GM23338 (cell line): ENCODE measurements at regions not wholly inside any gene's neighbourhood (a gene's known extent, or its start where the extent isn't known, plus 50 kb on each side); places are given as distances from the start of the nearest gene placed in this dataset.

Source experiments
- CREB1 ChIP-seq: fragments of 250-450 bp; sonication (Bioruptor Pico); IDR thresholded peaks from 2 replicates; pipeline ENCODE4 v1.5.0; 2020; ENCODE audit warnings: low read depth, mild to moderate bottlenecking, moderate library complexity
- EZH2 ChIP-seq: fragments of 200-600 bp; sonication (generic); IDR thresholded peaks from one replicate; pipeline ENCODE4 v1.8.0; 2017; ENCODE audit warnings: antibody characterized with exemption, mild to moderate bottlenecking, low read depth; ENCODE audit not compliant: unreplicated experiment
- EZH2phosphoT487 ChIP-seq: fragments of 200-600 bp; sonication (generic); IDR thresholded peaks from one replicate; pipeline ENCODE4 v1.8.1; 2018; ENCODE audit warnings: antibody characterized with exemption; ENCODE audit not compliant: unreplicated experiment
- JUNB ChIP-seq: IDR thresholded peaks from one replicate; pipeline ENCODE4 v1.6.1; 2016; ENCODE audit warnings: antibody characterized with exemption; ENCODE audit not compliant: unreplicated experiment
- NANOG ChIP-seq: IDR thresholded peaks from 2 replicates; pipeline ENCODE4 v1.6.1; 2016; ENCODE audit warnings: antibody characterized with exemption, borderline replicate concordance
- POLR2AphosphoS5 ChIP-seq: IDR thresholded peaks from 2 replicates; pipeline ENCODE4 v1.6.1; 2016; ENCODE audit warnings: antibody characterized with exemption, low read depth
- STAT1 ChIP-seq: IDR thresholded peaks from one replicate; pipeline ENCODE4 v1.6.1; 2016; ENCODE audit warnings: antibody characterized with exemption; ENCODE audit not compliant: unreplicated experiment
- ZNF114 ChIP-seq: fragments of 250-450 bp; sonication (Bioruptor Pico); IDR thresholded peaks from 2 replicates; pipeline ENCODE4 v1.5.0; 2020; ENCODE audit warnings: mild to moderate bottlenecking, moderate library complexity
- ZNF331 ChIP-seq: fragments of 250-450 bp; sonication (Bioruptor Pico); IDR thresholded peaks from 2 replicates; pipeline ENCODE4 v1.5.0; 2020; ENCODE audit warnings: low read depth, mild to moderate bottlenecking, moderate library complexity
- TF ChIP-seq, protein P1 (sequence below), 2 experiments: fragments of 200-600 bp in 1 of 2; sonication (generic) in 1 of 2; conservative IDR thresholded peaks; 2 replicates each; pipeline versions ENCODE4 v1.5.1 to v1.6.1; 2016 to 2017; ENCODE audit warnings: antibody characterized with exemption in 2 of 2, low read depth in 2 of 2, mild to moderate bottlenecking in 2 of 2, moderate library complexity in 1 of 2
- TF ChIP-seq, protein P2 (sequence below): IDR thresholded peaks from one replicate; pipeline ENCODE4 v1.6.1; 2018; ENCODE audit warnings: antibody characterized with exemption; ENCODE audit not compliant: unreplicated experiment
- TF ChIP-seq, protein P3 (sequence below): IDR thresholded peaks from 2 replicates; pipeline ENCODE4 v1.6.1; 2016; ENCODE audit warnings: antibody characterized with exemption
- TF ChIP-seq, protein P4 (sequence below): fragments of 250-450 bp; sonication (Bioruptor Pico); IDR thresholded peaks from 2 replicates; pipeline ENCODE4 v1.5.0; 2020; ENCODE audit warnings: mild to moderate bottlenecking, moderate library complexity

DNA sequence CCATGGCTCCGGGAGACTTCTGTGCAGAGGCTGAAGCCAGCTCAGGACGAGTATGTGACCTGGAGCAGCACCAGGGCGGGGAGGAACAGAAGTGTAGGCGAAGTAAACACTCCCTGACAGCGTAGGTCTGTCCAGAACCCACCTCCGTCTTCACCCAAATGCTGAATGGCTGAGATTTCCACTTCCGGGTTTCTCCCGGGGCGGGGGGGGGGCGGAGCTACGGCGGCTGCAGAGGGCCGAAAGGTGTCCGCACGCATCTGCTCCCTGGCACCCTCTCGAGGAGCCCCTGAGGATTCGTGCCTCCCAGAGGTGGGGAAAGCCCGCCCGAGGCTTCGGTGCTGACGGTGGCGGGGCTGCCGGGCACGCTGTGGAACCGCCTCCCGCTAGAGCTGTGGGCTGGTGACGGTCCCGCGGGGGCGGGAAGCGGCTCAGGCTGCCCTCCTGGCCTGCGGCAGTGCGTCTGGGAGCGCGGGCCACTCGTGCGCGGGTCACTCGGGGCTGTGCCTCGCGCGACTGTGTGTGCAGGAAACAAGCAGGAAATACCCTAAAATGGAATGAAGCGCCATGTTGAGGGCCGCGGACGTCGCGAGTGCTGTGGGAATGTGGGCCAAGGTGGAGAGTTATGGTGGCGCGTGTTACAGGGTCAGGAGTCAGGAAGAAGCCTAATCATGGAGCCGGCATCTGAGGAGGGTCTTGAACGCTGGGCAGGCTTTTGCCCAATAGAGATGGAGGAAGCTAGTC, 1425.4 kb downstream of the FOXD4L5 start:
- TF ChIP-seq, protein P1, sequence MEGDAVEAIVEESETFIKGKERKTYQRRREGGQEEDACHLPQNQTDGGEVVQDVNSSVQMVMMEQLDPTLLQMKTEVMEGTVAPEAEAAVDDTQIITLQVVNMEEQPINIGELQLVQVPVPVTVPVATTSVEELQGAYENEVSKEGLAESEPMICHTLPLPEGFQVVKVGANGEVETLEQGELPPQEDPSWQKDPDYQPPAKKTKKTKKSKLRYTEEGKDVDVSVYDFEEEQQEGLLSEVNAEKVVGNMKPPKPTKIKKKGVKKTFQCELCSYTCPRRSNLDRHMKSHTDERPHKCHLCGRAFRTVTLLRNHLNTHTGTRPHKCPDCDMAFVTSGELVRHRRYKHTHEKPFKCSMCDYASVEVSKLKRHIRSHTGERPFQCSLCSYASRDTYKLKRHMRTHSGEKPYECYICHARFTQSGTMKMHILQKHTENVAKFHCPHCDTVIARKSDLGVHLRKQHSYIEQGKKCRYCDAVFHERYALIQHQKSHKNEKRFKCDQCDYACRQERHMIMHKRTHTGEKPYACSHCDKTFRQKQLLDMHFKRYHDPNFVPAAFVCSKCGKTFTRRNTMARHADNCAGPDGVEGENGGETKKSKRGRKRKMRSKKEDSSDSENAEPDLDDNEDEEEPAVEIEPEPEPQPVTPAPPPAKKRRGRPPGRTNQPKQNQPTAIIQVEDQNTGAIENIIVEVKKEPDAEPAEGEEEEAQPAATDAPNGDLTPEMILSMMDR (conservative IDR thresholded peaks at IDR 0.05; ENCODE audit: low read depth in 2 of 2): no peak
- TF ChIP-seq JUNB: no peak
- TF ChIP-seq EZH2phosphoT487: no peak
- TF ChIP-seq EZH2: no peak
- TF ChIP-seq CREB1 (CRISPR knock-in tag): no peak
- TF ChIP-seq POLR2AphosphoS5: no peak
- TF ChIP-seq, protein P2, sequence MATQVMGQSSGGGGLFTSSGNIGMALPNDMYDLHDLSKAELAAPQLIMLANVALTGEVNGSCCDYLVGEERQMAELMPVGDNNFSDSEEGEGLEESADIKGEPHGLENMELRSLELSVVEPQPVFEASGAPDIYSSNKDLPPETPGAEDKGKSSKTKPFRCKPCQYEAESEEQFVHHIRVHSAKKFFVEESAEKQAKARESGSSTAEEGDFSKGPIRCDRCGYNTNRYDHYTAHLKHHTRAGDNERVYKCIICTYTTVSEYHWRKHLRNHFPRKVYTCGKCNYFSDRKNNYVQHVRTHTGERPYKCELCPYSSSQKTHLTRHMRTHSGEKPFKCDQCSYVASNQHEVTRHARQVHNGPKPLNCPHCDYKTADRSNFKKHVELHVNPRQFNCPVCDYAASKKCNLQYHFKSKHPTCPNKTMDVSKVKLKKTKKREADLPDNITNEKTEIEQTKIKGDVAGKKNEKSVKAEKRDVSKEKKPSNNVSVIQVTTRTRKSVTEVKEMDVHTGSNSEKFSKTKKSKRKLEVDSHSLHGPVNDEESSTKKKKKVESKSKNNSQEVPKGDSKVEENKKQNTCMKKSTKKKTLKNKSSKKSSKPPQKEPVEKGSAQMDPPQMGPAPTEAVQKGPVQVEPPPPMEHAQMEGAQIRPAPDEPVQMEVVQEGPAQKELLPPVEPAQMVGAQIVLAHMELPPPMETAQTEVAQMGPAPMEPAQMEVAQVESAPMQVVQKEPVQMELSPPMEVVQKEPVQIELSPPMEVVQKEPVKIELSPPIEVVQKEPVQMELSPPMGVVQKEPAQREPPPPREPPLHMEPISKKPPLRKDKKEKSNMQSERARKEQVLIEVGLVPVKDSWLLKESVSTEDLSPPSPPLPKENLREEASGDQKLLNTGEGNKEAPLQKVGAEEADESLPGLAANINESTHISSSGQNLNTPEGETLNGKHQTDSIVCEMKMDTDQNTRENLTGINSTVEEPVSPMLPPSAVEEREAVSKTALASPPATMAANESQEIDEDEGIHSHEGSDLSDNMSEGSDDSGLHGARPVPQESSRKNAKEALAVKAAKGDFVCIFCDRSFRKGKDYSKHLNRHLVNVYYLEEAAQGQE: no peak
- TF ChIP-seq, protein P3, sequence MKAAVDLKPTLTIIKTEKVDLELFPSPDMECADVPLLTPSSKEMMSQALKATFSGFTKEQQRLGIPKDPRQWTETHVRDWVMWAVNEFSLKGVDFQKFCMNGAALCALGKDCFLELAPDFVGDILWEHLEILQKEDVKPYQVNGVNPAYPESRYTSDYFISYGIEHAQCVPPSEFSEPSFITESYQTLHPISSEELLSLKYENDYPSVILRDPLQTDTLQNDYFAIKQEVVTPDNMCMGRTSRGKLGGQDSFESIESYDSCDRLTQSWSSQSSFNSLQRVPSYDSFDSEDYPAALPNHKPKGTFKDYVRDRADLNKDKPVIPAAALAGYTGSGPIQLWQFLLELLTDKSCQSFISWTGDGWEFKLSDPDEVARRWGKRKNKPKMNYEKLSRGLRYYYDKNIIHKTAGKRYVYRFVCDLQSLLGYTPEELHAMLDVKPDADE: no peak
- no peak for TF ChIP-seq STAT1
- TF ChIP-seq, protein P4, sequence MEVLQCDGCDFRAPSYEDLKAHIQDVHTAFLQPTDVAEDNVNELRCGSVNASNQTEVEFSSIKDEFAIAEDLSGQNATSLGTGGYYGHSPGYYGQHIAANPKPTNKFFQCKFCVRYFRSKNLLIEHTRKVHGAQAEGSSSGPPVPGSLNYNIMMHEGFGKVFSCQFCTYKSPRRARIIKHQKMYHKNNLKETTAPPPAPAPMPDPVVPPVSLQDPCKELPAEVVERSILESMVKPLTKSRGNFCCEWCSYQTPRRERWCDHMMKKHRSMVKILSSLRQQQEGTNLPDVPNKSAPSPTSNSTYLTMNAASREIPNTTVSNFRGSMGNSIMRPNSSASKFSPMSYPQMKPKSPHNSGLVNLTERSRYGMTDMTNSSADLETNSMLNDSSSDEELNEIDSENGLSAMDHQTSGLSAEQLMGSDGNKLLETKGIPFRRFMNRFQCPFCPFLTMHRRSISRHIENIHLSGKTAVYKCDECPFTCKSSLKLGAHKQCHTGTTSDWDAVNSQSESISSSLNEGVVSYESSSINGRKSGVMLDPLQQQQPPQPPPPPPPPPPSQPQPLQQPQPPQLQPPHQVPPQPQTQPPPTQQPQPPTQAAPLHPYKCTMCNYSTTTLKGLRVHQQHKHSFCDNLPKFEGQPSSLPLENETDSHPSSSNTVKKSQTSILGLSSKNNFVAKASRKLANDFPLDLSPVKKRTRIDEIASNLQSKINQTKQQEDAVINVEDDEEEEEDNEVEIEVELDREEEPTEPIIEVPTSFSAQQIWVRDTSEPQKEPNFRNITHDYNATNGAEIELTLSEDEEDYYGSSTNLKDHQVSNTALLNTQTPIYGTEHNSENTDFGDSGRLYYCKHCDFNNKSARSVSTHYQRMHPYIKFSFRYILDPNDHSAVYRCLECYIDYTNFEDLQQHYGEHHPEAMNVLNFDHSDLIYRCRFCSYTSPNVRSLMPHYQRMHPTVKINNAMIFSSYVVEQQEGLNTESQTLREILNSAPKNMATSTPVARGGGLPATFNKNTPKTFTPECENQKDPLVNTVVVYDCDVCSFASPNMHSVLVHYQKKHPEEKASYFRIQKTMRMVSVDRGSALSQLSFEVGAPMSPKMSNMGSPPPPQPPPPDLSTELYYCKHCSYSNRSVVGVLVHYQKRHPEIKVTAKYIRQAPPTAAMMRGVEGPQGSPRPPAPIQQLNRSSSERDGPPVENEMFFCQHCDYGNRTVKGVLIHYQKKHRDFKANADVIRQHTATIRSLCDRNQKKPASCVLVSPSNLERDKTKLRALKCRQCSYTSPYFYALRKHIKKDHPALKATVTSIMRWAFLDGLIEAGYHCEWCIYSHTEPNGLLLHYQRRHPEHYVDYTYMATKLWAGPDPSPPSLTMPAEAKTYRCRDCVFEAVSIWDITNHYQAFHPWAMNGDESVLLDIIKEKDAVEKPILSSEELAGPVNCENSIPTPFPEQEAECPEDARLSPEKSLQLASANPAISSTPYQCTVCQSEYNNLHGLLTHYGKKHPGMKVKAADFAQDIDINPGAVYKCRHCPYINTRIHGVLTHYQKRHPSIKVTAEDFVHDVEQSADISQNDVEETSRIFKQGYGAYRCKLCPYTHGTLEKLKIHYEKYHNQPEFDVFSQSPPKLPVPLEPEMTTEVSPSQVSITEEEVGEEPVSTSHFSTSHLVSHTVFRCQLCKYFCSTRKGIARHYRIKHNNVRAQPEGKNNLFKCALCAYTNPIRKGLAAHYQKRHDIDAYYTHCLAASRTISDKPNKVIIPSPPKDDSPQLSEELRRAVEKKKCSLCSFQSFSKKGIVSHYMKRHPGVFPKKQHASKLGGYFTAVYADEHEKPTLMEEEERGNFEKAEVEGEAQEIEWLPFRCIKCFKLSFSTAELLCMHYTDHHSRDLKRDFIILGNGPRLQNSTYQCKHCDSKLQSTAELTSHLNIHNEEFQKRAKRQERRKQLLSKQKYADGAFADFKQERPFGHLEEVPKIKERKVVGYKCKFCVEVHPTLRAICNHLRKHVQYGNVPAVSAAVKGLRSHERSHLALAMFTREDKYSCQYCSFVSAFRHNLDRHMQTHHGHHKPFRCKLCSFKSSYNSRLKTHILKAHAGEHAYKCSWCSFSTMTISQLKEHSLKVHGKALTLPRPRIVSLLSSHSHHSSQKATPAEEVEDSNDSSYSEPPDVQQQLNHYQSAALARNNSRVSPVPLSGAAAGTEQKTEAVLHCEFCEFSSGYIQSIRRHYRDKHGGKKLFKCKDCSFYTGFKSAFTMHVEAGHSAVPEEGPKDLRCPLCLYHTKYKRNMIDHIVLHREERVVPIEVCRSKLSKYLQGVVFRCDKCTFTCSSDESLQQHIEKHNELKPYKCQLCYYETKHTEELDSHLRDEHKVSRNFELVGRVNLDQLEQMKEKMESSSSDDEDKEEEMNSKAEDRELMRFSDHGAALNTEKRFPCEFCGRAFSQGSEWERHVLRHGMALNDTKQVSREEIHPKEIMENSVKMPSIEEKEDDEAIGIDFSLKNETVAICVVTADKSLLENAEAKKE: no peak
- no peak for TF ChIP-seq NANOG
- TF ChIP-seq ZNF331: no peak
- TF ChIP-seq ZNF114 (CRISPR knock-in tag): no peak
